GM11168 (cell line): ENCODE measurements at regions not wholly inside any gene's neighbourhood (a gene's known extent, or its start where the extent isn't known, plus 50 kb on each side); places are given as distances from the start of the nearest gene placed in this dataset.
"Not testable (repeated sequence)": the region's sequence is repeated elsewhere in the genome, so short reads cannot be mapped to it uniquely, and the experiment has no call there.

ENCODE experiments used
- in situ Hi-C: fragments of 300-500 bp; cut with MboI; formaldehyde crosslinking; loops from one replicate; pipeline ENCODE4 v1.12.0; 2022; ENCODE audit warnings: low sequenced_read_pairs; ENCODE audit not compliant: unreplicated experiment

- in situ Hi-C loops: no loop called here
Measured at GRCh38 chr11:81388326-81388725, 1345.3 kb downstream of the FAM181B start.

- in situ Hi-C loops: no loop called here
Measured at GRCh38 chr11:81380395-81380794, 1353.3 kb downstream of the FAM181B start.

- in situ Hi-C loops: no loop called here
Measured at GRCh38 chr11:81377418-81377817, 1356.2 kb downstream of the FAM181B start.

GRCh38 chr11:81373986-81374385, 1359.7 kb downstream of the FAM181B start:
- in situ Hi-C loops: no loop called here

GRCh38 chr11:81368192-81368591, 1365.5 kb downstream of the FAM181B start:
- in situ Hi-C loops: no loop called here

GRCh38 chr11:81365496-81365895, 1368.2 kb downstream of the FAM181B start:
- in situ Hi-C loops: no loop called here

- in situ Hi-C loops: no loop called here
Measured at GRCh38 chr11:81359476-81359875, 1374.2 kb downstream of the FAM181B start.

GRCh38 chr11:81345609-81346008, 1388.1 kb downstream of the FAM181B start:
- in situ Hi-C loops: no loop called here

- in situ Hi-C loops: no loop called here
Measured at GRCh38 chr11:81342966-81343365, 1390.7 kb downstream of the FAM181B start.

GRCh38 chr11:81340225-81340624, 1393.4 kb downstream of the FAM181B start:
- in situ Hi-C loops: no loop called here

GRCh38 chr11:81339521-81339920, 1394.1 kb downstream of the FAM181B start:
- in situ Hi-C loops: no loop called here

GRCh38 chr11:81337756-81338155, 1395.9 kb downstream of the FAM181B start:
- in situ Hi-C loops: no loop called here

- in situ Hi-C loops: no loop called here
Measured at GRCh38 chr11:81332276-81332675, 1401.4 kb downstream of the FAM181B start.

- in situ Hi-C loops: no loop called here
Measured at GRCh38 chr11:81331611-81332235, 1401.9 kb downstream of the FAM181B start.

- in situ Hi-C loops: no loop called here
Measured at GRCh38 chr11:81331088-81331487, 1402.6 kb downstream of the FAM181B start.

GRCh38 chr11:81303038-81303664, 1430.5 kb downstream of the FAM181B start:
- in situ Hi-C loops: no loop called here

GRCh38 chr11:81301166-81301830, 1432.4 kb downstream of the FAM181B start:
- in situ Hi-C loops: no loop called here

GRCh38 chr11:81286959-81287358, 1446.7 kb downstream of the FAM181B start:
- in situ Hi-C loops: no loop called here

- in situ Hi-C loops: no loop called here
Measured at GRCh38 chr11:81286550-81286949, 1447.1 kb downstream of the FAM181B start.

- in situ Hi-C loops: not testable (repeated sequence)
Measured at GRCh38 chr11:81280228-81280627, 1453.4 kb downstream of the FAM181B start.

- in situ Hi-C loops: no loop called here
Measured at GRCh38 chr11:81278991-81279390, 1454.7 kb downstream of the FAM181B start.

GRCh38 chr11:81270686-81271085, 1463.0 kb downstream of the FAM181B start:
- in situ Hi-C loops: no loop called here
